Neuronal stem cell (in vitro differentiated cells): ENCODE measurements at regions not wholly inside any gene's neighbourhood (a gene's known extent, or its start where the extent isn't known, plus 50 kb on each side); places are given as distances from the start of the nearest gene placed in this dataset.

Experiments used
- DNase-seq: peaks from one replicate; pipeline ENCODE4 v3.0.0-alpha.2; 2013; ENCODE audit warnings: low spot score
- H2AFZ ChIP-seq: one replicate; pipeline ENCODE4 v1.6.1; 2013; ENCODE audit warnings: mild to moderate bottlenecking, low read length, inconsistent platforms
- H2AK5ac ChIP-seq: 2 replicates; pipeline ENCODE4 v1.6.1; 2013; ENCODE audit warnings: low read depth, mild to moderate bottlenecking, inconsistent platforms, low read length, moderate library complexity, mixed read lengths
- H2BK120ac ChIP-seq: 2 replicates; pipeline ENCODE4 v1.6.1; 2013; ENCODE audit warnings: low read depth, mild to moderate bottlenecking, inconsistent platforms, low read length, moderate library complexity, mixed read lengths
- H2BK12ac ChIP-seq: one replicate; pipeline ENCODE4 v1.6.1; 2013; ENCODE audit warnings: low read length, inconsistent platforms
- H2BK15ac ChIP-seq: 2 replicates; pipeline ENCODE4 v1.6.1; 2013; ENCODE audit warnings: mild to moderate bottlenecking, low read length, inconsistent platforms, mixed read lengths
- H2BK5ac ChIP-seq: one replicate; pipeline ENCODE4 v1.6.1; 2013; ENCODE audit warnings: inconsistent platforms, mild to moderate bottlenecking, low read length, moderate library complexity
- H3K14ac ChIP-seq: one replicate; pipeline ENCODE4 v1.6.1; 2013; ENCODE audit warnings: low read length, inconsistent platforms
- H3K18ac ChIP-seq: 2 replicates; pipeline ENCODE4 v1.6.1; 2013; ENCODE audit warnings: low read length, inconsistent platforms
- H3K23ac ChIP-seq: 2 replicates; pipeline ENCODE4 v1.6.1; 2013; ENCODE audit warnings: low read depth, mild to moderate bottlenecking, mixed read lengths, low read length, inconsistent platforms; ENCODE audit not compliant: poor library complexity
- H3K27ac ChIP-seq: replicated peaks from 3 replicates; pipeline ENCODE4 v1.5.1; 2013; ENCODE audit warnings: low read length, inconsistent platforms
- H3K27me3 ChIP-seq, 3 experiments: 2 replicates each; pipeline ENCODE4 v1.6.1; 2013; ENCODE audit warnings: low read length in 3 of 3, mild to moderate bottlenecking in 2 of 3, inconsistent platforms in 1 of 3, low read depth in 1 of 3, mixed read lengths in 1 of 3, moderate library complexity in 1 of 3; ENCODE audit not compliant: control insufficient read depth in 3 of 3, insufficient read depth in 3 of 3
- H3K36me3 ChIP-seq, 2 donors: replicated peaks in 1 of 2; 2 replicates each; pipeline ENCODE4 v1.6.1; 2013; ENCODE audit warnings: low read length in 2 of 2; ENCODE audit not compliant: control insufficient read depth in 2 of 2, insufficient read depth in 2 of 2
- H3K4ac ChIP-seq: 2 replicates; pipeline ENCODE4 v1.6.1; 2013; ENCODE audit warnings: inconsistent platforms, mild to moderate bottlenecking, low read length, moderate library complexity
- H3K4me1 ChIP-seq, 2 donors: 1 replicate in 1 of 2; 2 replicates in 1 of 2; pipeline ENCODE4 v1.6.1; 2013; ENCODE audit warnings: low read length in 2 of 2, low read depth in 1 of 2; ENCODE audit not compliant: control insufficient read depth in 2 of 2, insufficient read depth in 1 of 2
- H3K4me2 ChIP-seq: one replicate; pipeline ENCODE4 v1.6.1; 2013; ENCODE audit warnings: mild to moderate bottlenecking, low read length, inconsistent platforms; ENCODE audit not compliant: insufficient read depth, poor library complexity, severe bottlenecking
- H3K4me3 ChIP-seq, 2 donors: 2 replicates each; pipeline ENCODE4 v1.5.1; 2013; ENCODE audit warnings: low read length in 2 of 2, mild to moderate bottlenecking in 2 of 2, inconsistent platforms in 1 of 2, moderate library complexity in 1 of 2
- H3K79me1 ChIP-seq: one replicate; pipeline ENCODE4 v1.6.1; 2013; ENCODE audit warnings: low read depth, mild to moderate bottlenecking, inconsistent platforms, low read length, moderate library complexity
- H3K9ac ChIP-seq: one replicate; pipeline ENCODE4 v1.6.1; 2013; ENCODE audit warnings: mild to moderate bottlenecking, low read depth, low read length, inconsistent platforms; ENCODE audit not compliant: poor library complexity
- H3K9me3 ChIP-seq, 2 donors: replicated peaks in 1 of 2; 2 replicates each; pipeline versions ENCODE3 to v1.6.1; 2013; ENCODE audit warnings: low read length in 2 of 2, mild to moderate bottlenecking in 2 of 2, inconsistent platforms in 1 of 2, low read depth in 1 of 2, mixed read lengths in 1 of 2, moderate library complexity in 1 of 2; ENCODE audit not compliant: control insufficient read depth in 2 of 2, insufficient read depth in 1 of 2
- H4K8ac ChIP-seq: one replicate; pipeline ENCODE4 v1.6.1; 2013; ENCODE audit warnings: low read depth, mild to moderate bottlenecking, inconsistent platforms, low read length, moderate library complexity
- H4K91ac ChIP-seq: one replicate; pipeline ENCODE4 v1.6.1; 2013; ENCODE audit warnings: low read length, low read depth, mild to moderate bottlenecking, inconsistent platforms; ENCODE audit not compliant: poor library complexity
- WGBS, 2 donors: extraction: QIAGEN DNeasy Blood & Tissue Kit; methylation state at CpG; one replicate each; pipeline ENCODE4 v1.1.7; 2013; ENCODE audit warnings: missing lambda C conversion rate in 2 of 2, mixed read lengths in 1 of 2; ENCODE audit not compliant: insufficient read length in 2 of 2, insufficient replicate concordance in 1 of 2; ENCODE audit errors: extremely low coverage in 2 of 2; 5-methylcytosine and 5-hydroxymethylcytosine counted together

DNA sequence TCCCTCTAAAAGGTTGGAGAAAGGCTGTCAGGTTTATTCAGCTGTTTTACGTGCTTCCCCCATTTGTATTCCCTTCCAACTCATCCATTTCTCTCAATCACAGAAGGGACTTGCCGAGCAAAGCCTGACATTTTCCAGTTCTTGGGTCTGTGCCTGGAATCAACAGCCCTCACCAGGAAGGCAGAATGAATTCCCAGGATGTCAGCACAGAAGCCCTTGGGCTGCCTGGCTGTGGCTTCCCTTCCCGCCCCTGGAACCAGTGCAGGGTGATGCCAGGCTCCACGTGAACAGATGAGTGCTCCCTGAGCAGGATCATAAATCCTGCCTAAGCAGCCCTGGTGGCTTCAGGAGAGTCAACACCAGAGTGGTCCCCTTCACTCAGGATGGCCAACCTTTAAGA is 86.1 kb upstream of the CD83 start:
- H2BK15ac ChIP-seq = no peak overlapping the region
- no peak overlapping the region for H2BK5ac ChIP-seq
- H3K4ac ChIP-seq = no peak overlapping the region
- no peak overlapping the region for H3K9ac ChIP-seq
- H3K4me3 ChIP-seq = no peak overlapping the region
- H3K4me1 ChIP-seq = peaks cover 0 to 5% of the 10 kb centered on the region in 2 donors
- H2AK5ac ChIP-seq = no peak overlapping the region
- H3K23ac ChIP-seq = no peak overlapping the region
- H3K9me3 ChIP-seq = peaks cover 0 to 2% of the 10 kb centered on the region in 2 donors
- H2BK12ac ChIP-seq = no peak overlapping the region
- WGBS, 2 donors = no CpG with 5 or more reads among the region's 4 CpGs
- no peak overlapping the region for H4K8ac ChIP-seq
- H3K14ac ChIP-seq = no peak overlapping the region
- no peak overlapping the region for H3K4me2 ChIP-seq
- peak overlapping the region; percentile 35 for H3K18ac ChIP-seq
- H3K79me1 ChIP-seq = no peaks in the 10 kb centered on the region
- no peak overlapping the region for H2BK120ac ChIP-seq
- no peak overlapping the region for H2AFZ ChIP-seq
- no peak overlapping the region for H4K91ac ChIP-seq
- H3K27ac ChIP-seq = no peak overlapping the region
- H3K27me3 ChIP-seq = peaks cover 0 to 10% (median 0%) of the 10 kb centered on the region in 3 experiments
- H3K36me3 ChIP-seq = no peaks in the 10 kb centered on the region
- DNase-seq = no peak

DNA sequence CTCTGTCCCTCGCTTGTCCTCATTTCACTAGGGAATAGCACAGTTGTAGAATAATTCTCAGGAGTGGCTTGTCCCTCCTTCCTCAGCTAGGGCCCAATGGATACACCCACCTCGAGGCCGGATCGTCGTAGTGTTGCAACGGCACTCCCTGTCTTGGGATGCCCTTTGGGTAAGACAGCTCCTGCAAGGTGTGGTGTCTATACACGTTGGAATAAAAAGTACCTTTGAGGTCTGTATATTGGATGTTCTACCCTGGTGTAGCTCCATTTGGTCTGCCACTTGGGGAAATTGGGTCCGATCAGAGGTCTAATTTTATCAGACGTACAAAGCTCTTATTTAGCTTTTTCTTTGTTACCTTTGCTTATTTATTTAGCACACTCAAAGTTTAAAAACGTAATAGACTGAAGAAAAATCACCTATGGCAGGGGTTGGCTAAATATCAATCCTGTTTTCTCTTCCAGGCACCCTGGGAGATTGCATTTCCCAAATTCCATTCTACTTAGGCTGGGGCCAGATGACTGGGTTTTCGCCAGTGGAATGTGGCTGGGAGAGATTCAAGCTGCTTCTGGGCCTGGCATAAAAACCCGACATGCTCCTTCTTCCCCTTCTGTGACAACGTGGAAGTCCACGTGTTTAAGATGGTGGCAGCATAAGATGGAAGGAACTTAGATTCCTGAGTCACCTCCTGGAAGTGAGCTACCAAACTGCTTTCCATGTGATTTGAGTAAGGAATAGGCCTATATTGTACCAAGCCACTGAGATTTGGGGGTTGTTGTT is 82.3 kb upstream of the CD83 start:
- H3K18ac ChIP-seq = peak overlapping the region; percentile 4
- no peaks in the 10 kb centered on the region for H3K79me1 ChIP-seq
- no peak overlapping the region for H3K4me3 ChIP-seq
- no peak overlapping the region for H3K27ac ChIP-seq
- DNase-seq = no peak
- H4K8ac ChIP-seq = no peak overlapping the region
- H3K36me3 ChIP-seq = no peaks in the 10 kb centered on the region
- no peak overlapping the region for H3K4ac ChIP-seq
- H3K14ac ChIP-seq = no peak overlapping the region
- no peak overlapping the region for H3K4me2 ChIP-seq
- peaks cover 0 to 19% (median 0%) of the 10 kb centered on the region in 3 experiments for H3K27me3 ChIP-seq
- no peak overlapping the region for H2BK5ac ChIP-seq
- peaks cover 0 to 2% of the 10 kb centered on the region in 2 donors for H3K9me3 ChIP-seq
- no peak overlapping the region for H3K9ac ChIP-seq
- no peak overlapping the region for H3K23ac ChIP-seq
- no peak overlapping the region for H2BK120ac ChIP-seq
- no peak overlapping the region for H2AFZ ChIP-seq
- WGBS, 2 donors = no CpG with 5 or more reads among the region's 14 CpGs
- H2BK15ac ChIP-seq = no peak overlapping the region
- H4K91ac ChIP-seq = peak overlapping the region; percentile 74
- H3K4me1 ChIP-seq = peaks cover 0 to 8% of the 10 kb centered on the region in 2 donors
- no peak overlapping the region for H2BK12ac ChIP-seq
- H2AK5ac ChIP-seq = peak overlapping the region; percentile 20

DNA sequence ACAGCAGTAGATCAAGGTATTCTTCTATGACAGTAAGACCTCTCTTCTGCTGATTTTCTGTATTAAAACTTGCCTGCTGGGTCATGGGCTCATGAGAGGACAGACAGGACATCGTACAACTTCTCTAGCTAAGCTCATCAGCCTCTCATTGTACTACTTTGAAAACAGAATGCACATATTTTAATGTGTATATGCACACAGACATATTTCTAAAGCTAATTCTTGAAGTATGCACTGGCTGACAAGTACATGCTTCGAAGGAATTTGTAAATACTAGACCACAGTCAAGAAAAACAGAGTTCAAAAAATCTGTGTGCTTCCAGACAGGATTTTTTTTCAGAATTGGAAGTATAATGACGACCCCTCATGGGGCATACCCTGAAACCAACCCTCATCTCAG is 81.7 kb upstream of the CD83 start:
- H3K18ac ChIP-seq = no peak overlapping the region
- H2AK5ac ChIP-seq = no peak overlapping the region
- H3K27me3 ChIP-seq = peaks cover 0 to 19% (median 0%) of the 10 kb centered on the region in 3 experiments
- no peaks in the 10 kb centered on the region for H3K79me1 ChIP-seq
- H3K27ac ChIP-seq = no peak overlapping the region
- no peak overlapping the region for H4K91ac ChIP-seq
- H3K9me3 ChIP-seq = peaks cover 0 to 2% of the 10 kb centered on the region in 2 donors
- WGBS, 2 donors = no CpG with 5 or more reads among the region's 3 CpGs
- no peak overlapping the region for H2BK12ac ChIP-seq
- no peak overlapping the region for H3K4me2 ChIP-seq
- no peak overlapping the region for H3K23ac ChIP-seq
- H3K14ac ChIP-seq = no peak overlapping the region
- H3K4ac ChIP-seq = no peak overlapping the region
- H2BK15ac ChIP-seq = no peak overlapping the region
- H3K9ac ChIP-seq = no peak overlapping the region
- H2BK120ac ChIP-seq = no peak overlapping the region
- H3K4me1 ChIP-seq = peaks cover 0 to 8% of the 10 kb centered on the region in 2 donors
- H3K4me3 ChIP-seq = no peak overlapping the region
- H2BK5ac ChIP-seq = no peak overlapping the region
- no peaks in the 10 kb centered on the region for H3K36me3 ChIP-seq
- no peak overlapping the region for H2AFZ ChIP-seq
- DNase-seq = no peak
- no peak overlapping the region for H4K8ac ChIP-seq

DNA sequence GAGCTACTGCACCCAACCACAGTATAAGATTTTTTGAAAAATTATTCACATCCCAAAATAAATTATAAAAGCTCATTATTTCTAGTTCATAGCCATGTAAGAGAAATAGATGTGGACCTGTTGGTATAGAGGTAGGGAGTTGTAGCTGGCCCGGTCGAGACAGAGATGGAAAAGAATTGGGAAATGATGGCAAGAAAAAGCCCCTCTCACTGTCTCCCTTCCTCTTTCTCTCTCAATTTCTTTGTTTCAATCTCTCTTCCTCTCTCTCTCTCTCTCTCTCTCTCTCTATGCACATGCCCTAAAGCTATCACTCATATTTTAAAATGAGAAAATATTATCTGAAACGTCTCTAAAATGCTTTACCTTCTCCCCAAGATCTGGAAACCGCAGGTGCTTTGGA is 80.7 kb upstream of the CD83 start:
- Histone ChIP-seq H3K14ac (no peak overlapping the region), H2BK120ac (no peak overlapping the region), H2BK15ac (no peak overlapping the region), H3K9ac (no peak overlapping the region), H3K27me3 (peaks cover 0 to 19% (median 0%) of the 10 kb centered on the region in 3 experiments), H2BK12ac (no peak overlapping the region), H2BK5ac (no peak overlapping the region), H3K36me3 (no peaks in the 10 kb centered on the region), H4K91ac (no peak overlapping the region), H3K79me1 (no peaks in the 10 kb centered on the region), H4K8ac (no peak overlapping the region), H3K27ac (no peak overlapping the region), H3K4me2 (no peak overlapping the region), H3K4me1 (peaks cover 0 to 8% of the 10 kb centered on the region in 2 donors), H2AFZ (no peak overlapping the region), H3K4me3 (no peak overlapping the region), H3K4ac (no peak overlapping the region), H2AK5ac (no peak overlapping the region), H3K18ac (no peak overlapping the region), H3K23ac (no peak overlapping the region), H3K9me3 (peaks cover 0 to 2% of the 10 kb centered on the region in 2 donors)
- WGBS, 2 donors = no CpG with 5 or more reads among the region's 4 CpGs
- DNase-seq = no peak
